Right atrium auricular region (tissue), 2 donors: ENCODE measurements at regions not wholly inside any gene's neighbourhood (a gene's known extent, or its start where the extent isn't known, plus 50 kb on each side); places are given as distances from the start of the nearest gene placed in this dataset.

Source experiments
- DNase-seq: peaks from one replicate; pipeline ENCODE4 v3.0.0-alpha.2; 2019; ENCODE audit warnings: low spot score
- H3K27ac ChIP-seq, 2 donors: fragments of 200-600 bp; sonication (generic); 1 replicate in 1 of 2; 2 replicates in 1 of 2; pipeline ENCODE4 v1.5.1; 2016 to 2019
- H3K27me3 ChIP-seq, 2 donors: fragments of 200-600 bp; sonication (generic); one replicate each; pipeline versions ENCODE4 v1.5.1 to v1.6.0; 2017 to 2019
- H3K36me3 ChIP-seq: fragments of 200-600 bp; sonication (generic); one replicate; pipeline ENCODE4 v1.5.1; 2016
- H3K4me1 ChIP-seq, 2 donors: fragments of 200-600 bp; sonication (generic); one replicate each; pipeline versions ENCODE4 v1.5.1 to v1.6.0; 2017 to 2019
- H3K4me3 ChIP-seq, 2 donors: fragments of 200-600 bp; sonication (generic); 1 replicate in 1 of 2; 2 replicates in 1 of 2; pipeline ENCODE4 v1.5.1; 2017 to 2019; ENCODE audit warnings: mild to moderate bottlenecking in 1 of 2, moderate library complexity in 1 of 2
- H3K9me3 ChIP-seq, 2 donors: fragments of 200-600 bp; sonication (generic); one replicate each; pipeline ENCODE4 v1.5.1; 2019
- TF ChIP-seq, protein P1 (sequence below), 2 donors: fragments of 200-600 bp; sonication (generic); IDR thresholded peaks; one replicate each; pipeline ENCODE4 v1.5.1; 2019; ENCODE audit warnings: antibody characterized with exemption in 2 of 2

GRCh38 chr4:19455850-19456602 lies 795.7 kb upstream of the SLIT2 start:
- TF ChIP-seq, protein P1, sequence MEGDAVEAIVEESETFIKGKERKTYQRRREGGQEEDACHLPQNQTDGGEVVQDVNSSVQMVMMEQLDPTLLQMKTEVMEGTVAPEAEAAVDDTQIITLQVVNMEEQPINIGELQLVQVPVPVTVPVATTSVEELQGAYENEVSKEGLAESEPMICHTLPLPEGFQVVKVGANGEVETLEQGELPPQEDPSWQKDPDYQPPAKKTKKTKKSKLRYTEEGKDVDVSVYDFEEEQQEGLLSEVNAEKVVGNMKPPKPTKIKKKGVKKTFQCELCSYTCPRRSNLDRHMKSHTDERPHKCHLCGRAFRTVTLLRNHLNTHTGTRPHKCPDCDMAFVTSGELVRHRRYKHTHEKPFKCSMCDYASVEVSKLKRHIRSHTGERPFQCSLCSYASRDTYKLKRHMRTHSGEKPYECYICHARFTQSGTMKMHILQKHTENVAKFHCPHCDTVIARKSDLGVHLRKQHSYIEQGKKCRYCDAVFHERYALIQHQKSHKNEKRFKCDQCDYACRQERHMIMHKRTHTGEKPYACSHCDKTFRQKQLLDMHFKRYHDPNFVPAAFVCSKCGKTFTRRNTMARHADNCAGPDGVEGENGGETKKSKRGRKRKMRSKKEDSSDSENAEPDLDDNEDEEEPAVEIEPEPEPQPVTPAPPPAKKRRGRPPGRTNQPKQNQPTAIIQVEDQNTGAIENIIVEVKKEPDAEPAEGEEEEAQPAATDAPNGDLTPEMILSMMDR (IDR thresholded peaks at IDR 0.05) = no peak
- Histone ChIP-seq H3K9me3 (no peaks in the 10 kb centered on the region), H3K27me3 (no peaks in the 10 kb centered on the region), H3K4me3 (no peak overlapping the region), H3K27ac (no peak overlapping the region), H3K36me3 (no peaks in the 10 kb centered on the region), H3K4me1 (no peaks in the 10 kb centered on the region)
- no peak for DNase-seq

GRCh38 chr4:19455196-19455595 lies 796.5 kb upstream of the SLIT2 start:
- TF ChIP-seq, protein P1 (IDR thresholded peaks at IDR 0.05) = no peak
- Histone ChIP-seq H3K9me3 (no peaks in the 10 kb centered on the region), H3K36me3 (no peaks in the 10 kb centered on the region), H3K27ac (no peak overlapping the region), H3K4me3 (no peak overlapping the region), H3K27me3 (no peaks in the 10 kb centered on the region), H3K4me1 (no peaks in the 10 kb centered on the region)
- no peak for DNase-seq

DNA sequence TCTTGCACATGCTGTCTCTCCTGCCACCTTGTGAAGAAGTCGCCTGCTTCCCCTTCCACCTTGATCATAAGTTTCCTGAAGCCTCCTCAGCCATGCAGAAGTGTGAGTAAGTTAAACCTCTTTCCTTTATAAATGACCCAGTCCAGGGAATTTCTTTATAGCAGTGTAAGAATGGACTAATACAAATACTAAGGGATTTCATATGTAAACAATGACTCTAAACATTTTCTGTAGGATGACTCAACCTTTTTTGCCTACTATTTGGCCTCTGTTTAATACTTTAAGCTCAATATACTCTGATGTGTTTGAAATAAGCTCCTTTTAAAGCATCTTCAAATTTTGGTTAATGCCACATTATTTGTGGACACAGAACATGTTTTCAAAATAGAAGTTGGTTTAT lies 813.5 kb upstream of the SLIT2 start:
- H3K36me3 ChIP-seq = no peaks in the 10 kb centered on the region
- H3K27me3 ChIP-seq = no peaks in the 10 kb centered on the region
- H3K27ac ChIP-seq = no peak overlapping the region
- TF ChIP-seq, protein P1 (IDR thresholded peaks at IDR 0.05) = no peak
- no peak for DNase-seq
- no peaks in the 10 kb centered on the region for H3K4me1 ChIP-seq
- no peak overlapping the region for H3K4me3 ChIP-seq
- H3K9me3 ChIP-seq = no peaks in the 10 kb centered on the region

- TF ChIP-seq, protein P1 (IDR thresholded peaks at IDR 0.05) = no peak
- Histone ChIP-seq H3K4me1 (no peaks in the 10 kb centered on the region), H3K36me3 (no peaks in the 10 kb centered on the region)
Measured at GRCh38 chr4:19437008-19437407, 814.7 kb upstream of the SLIT2 start.

DNA sequence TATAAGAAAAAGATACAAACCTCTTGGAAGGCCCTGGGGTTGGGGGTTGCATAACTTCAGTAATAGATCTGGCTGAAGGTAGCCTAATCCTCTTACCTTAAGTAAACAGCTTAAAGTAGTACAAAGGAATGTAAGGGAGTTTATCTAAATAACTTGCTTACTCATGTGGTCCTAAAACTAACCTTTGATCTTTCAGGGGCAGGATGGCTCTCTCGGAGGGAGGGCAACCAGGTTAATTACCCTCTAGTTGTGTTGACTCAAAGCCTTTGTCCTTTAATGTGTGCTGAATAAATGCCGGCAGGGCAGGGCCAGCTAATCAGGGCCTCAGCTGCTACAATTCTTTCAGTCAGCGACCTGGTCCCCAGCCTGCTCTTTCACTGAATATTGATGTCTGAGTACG lies 822.0 kb upstream of the SLIT2 start:
- H3K27me3 ChIP-seq = no peaks in the 10 kb centered on the region
- H3K36me3 ChIP-seq = no peaks in the 10 kb centered on the region
- DNase-seq = no peak
- H3K4me1 ChIP-seq = no peaks in the 10 kb centered on the region
- no peak overlapping the region for H3K4me3 ChIP-seq
- peaks cover 0 to 21% of the 10 kb centered on the region in 2 donors for H3K9me3 ChIP-seq
- no peak overlapping the region for H3K27ac ChIP-seq
- TF ChIP-seq, protein P1 (IDR thresholded peaks at IDR 0.05) = no peak

More at GRCh38 chr4:19437008-19437407, 814.7 kb upstream of the SLIT2 start:
- Histone ChIP-seq H3K27ac (no peak overlapping the region), H3K4me3 (no peak overlapping the region), H3K9me3 (no peaks in the 10 kb centered on the region), H3K27me3 (no peaks in the 10 kb centered on the region)
- DNase-seq = no peak

- Histone ChIP-seq H3K36me3 (no peaks in the 10 kb centered on the region), H3K9me3 (peaks cover 0 to 7% of the 10 kb centered on the region in 2 donors), H3K27ac (no peak overlapping the region), H3K27me3 (no peaks in the 10 kb centered on the region), H3K4me1 (no peaks in the 10 kb centered on the region), H3K4me3 (no peak overlapping the region)
- TF ChIP-seq, protein P1 (IDR thresholded peaks at IDR 0.05) = no peak
- no peak for DNase-seq
Measured at GRCh38 chr4:19425146-19425545, 826.6 kb upstream of the SLIT2 start.
